ENCODE measurements at regions not wholly inside any gene's neighbourhood (a gene's known extent, or its start where the extent isn't known, plus 50 kb on each side); places are given as distances from the start of the nearest gene placed in this dataset.
"Not testable (repeated sequence)": the region's sequence is repeated elsewhere in the genome, so short reads cannot be mapped to it uniquely, and the experiment has no call there.

DNA sequence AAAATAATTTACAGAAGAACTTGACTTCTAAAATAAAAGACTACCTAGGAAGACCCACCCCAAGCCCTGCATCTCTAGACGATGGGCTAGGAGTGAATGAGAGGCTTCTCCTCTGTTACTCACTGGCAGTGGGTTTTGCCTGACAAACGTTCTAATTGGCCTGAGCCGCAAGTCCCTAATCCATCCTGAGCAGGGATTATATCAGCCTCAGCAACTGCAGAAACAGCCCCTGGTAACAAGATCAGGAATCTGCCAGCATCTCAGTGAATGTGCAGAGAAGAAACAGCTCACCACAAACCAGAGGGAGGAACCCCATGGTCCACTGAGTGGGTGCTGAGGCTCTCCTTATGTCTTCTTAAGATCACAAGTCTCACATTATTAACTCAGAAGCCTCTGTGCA is 240.6 kb downstream of the BRINP2 start:
- Histone ChIP-seq H3K9ac (ENCODE audit: insufficient read length) (no peak overlapping the region), H3K4me3 (no peak overlapping the region), H3K27ac (no peak overlapping the region), H3K36me3 (ENCODE audit: insufficient read depth, low read length) (no peaks in the 10 kb centered on the region), H3K9me3 (ENCODE audit: low read depth, low read length) (no peaks in the 10 kb centered on the region)
- no peak for DNase-seq (ENCODE audit: low read depth, low spot score)
- TF ChIP-seq POLR2AphosphoS5 (IDR thresholded peaks at IDR 0.05; ENCODE audit: borderline replicate concordance, low read depth, low read length): no peak

GRCh38 chr1:177410179-177410766 is 239.5 kb downstream of the BRINP2 start:
- no peaks in the 10 kb centered on the region for H3K9me3 ChIP-seq (ENCODE audit: low read depth, low read length)
- H3K4me3 ChIP-seq: no peak overlapping the region
- no peak for DNase-seq (ENCODE audit: low read depth, low spot score)
- H3K36me3 ChIP-seq (ENCODE audit: insufficient read depth, low read length): no peaks in the 10 kb centered on the region
- TF ChIP-seq EZH2 (IDR thresholded peaks at IDR 0.05) (no peak), FOXP2 (optimal IDR thresholded peaks at IDR 0.05; ENCODE audit: control extremely low read depth, extremely low read length, insufficient read depth) (no peak), POLR2AphosphoS5 (IDR thresholded peaks at IDR 0.05; ENCODE audit: borderline replicate concordance, low read depth, low read length) (no peak)
- H3K27ac ChIP-seq: no peak overlapping the region
- H3K9ac ChIP-seq (ENCODE audit: insufficient read length): no peak overlapping the region

- not testable (repeated sequence) for H3K36me3 ChIP-seq (ENCODE audit: insufficient read depth, low read length); H3K4me3 ChIP-seq; H3K9ac ChIP-seq (ENCODE audit: insufficient read length); DNase-seq (ENCODE audit: low read depth, low spot score); H3K9me3 ChIP-seq (ENCODE audit: low read depth, low read length); H3K27ac ChIP-seq
These were observed 235.6 kb downstream of the BRINP2 start for GRCh38 chr1:177406323-177406722.

GRCh38 chr1:177392336-177392735 is 221.6 kb downstream of the BRINP2 start:
- Histone ChIP-seq H3K9ac (ENCODE audit: insufficient read length) (no peak overlapping the region), H3K36me3 (ENCODE audit: insufficient read depth, low read length) (no peaks in the 10 kb centered on the region), H3K9me3 (ENCODE audit: low read depth, low read length) (no peaks in the 10 kb centered on the region), H3K27ac (no peak overlapping the region), H3K4me3 (no peak overlapping the region)
- no peak for TF ChIP-seq FOXP2 (optimal IDR thresholded peaks at IDR 0.05; ENCODE audit: control extremely low read depth, extremely low read length, insufficient read depth)
- TF ChIP-seq POLR2AphosphoS5 (IDR thresholded peaks at IDR 0.05; ENCODE audit: borderline replicate concordance, low read depth, low read length): no peak
- no peak for TF ChIP-seq EZH2 (IDR thresholded peaks at IDR 0.05)
- DNase-seq (ENCODE audit: low read depth, low spot score): no peak

DNA sequence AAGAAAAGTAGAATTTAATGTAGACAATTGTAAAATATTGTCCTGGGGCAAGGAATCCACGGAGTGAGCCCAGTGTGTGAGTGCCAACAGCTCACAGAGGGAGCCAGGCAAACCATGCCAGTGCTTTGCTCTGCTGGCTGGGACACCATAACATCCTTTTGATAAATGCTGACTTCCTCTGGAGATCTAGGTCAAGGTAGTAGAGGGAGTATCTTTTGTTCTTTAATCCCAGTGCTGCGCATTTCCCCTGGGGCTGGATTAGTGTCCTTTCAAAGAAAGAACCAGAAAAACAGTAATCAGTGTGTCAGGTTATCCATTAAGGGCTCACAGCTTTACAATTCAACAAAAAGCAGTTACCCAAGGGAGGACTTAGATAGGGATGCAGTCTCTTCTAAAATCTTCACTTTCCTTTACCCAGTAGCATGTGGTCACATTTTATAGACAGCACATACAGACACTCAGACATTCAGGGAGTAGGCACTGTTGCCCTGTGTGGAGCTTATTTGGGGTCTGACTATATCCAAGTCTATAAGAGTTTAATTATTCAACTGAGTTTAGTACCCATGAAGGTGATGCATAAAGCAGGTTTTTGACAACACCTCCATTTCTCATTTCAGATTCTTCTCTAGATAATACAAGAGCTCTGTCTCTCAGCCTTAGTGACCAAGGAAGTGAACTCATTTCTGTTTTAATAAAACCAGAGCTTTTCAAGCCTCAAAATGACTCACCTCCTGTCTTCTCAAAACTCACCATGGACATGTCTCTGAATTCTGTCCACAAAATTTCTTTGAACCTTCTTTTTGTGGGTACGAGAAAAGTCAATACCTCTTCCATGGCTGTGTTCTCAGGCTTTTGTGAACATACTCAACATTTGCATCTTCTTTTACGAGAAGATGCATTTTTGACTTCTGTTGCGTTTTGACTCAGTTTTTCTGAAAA is 215.3 kb downstream of the BRINP2 start:
- TF ChIP-seq EZH2 (IDR thresholded peaks at IDR 0.05) (no peak), POLR2AphosphoS5 (IDR thresholded peaks at IDR 0.05; ENCODE audit: borderline replicate concordance, low read depth, low read length) (no peak), FOXP2 (optimal IDR thresholded peaks at IDR 0.05; ENCODE audit: control extremely low read depth, extremely low read length, insufficient read depth) (no peak)
- no peak for DNase-seq (ENCODE audit: low read depth, low spot score)
- Histone ChIP-seq H3K9me3 (ENCODE audit: low read depth, low read length) (no peaks in the 10 kb centered on the region), H3K9ac (ENCODE audit: insufficient read length) (no peak overlapping the region), H3K36me3 (ENCODE audit: insufficient read depth, low read length) (no peaks in the 10 kb centered on the region), H3K27ac (no peak overlapping the region), H3K4me3 (no peak overlapping the region)

DNA sequence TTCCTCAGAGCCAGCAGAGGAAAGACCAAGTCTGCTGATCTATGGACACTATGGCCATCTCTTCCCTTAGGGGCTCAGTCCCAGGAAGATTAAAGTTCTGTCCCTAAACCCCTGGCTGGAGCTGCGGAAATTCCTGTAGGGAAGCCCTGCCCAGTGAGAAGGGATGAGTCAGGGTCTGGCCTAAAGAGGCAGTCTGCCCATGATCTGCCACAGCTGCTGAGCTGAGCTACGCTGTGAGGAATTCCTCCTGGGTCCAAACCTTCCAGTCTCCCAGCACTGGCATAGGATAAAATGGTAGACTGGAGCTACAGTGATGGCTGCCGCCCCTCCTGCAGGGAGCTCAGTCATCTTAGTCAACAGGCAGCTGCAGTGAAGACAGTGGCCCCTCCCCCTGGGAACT is 213.7 kb downstream of the BRINP2 start:
- Histone ChIP-seq H3K9ac (ENCODE audit: insufficient read length) (no peak overlapping the region), H3K4me3 (no peak overlapping the region), H3K36me3 (ENCODE audit: insufficient read depth, low read length) (no peaks in the 10 kb centered on the region), H3K9me3 (ENCODE audit: low read depth, low read length) (no peaks in the 10 kb centered on the region), H3K27ac (no peak overlapping the region)
- no peak for DNase-seq (ENCODE audit: low read depth, low spot score)
- TF ChIP-seq POLR2AphosphoS5 (IDR thresholded peaks at IDR 0.05; ENCODE audit: borderline replicate concordance, low read depth, low read length) (no peak), FOXP2 (optimal IDR thresholded peaks at IDR 0.05; ENCODE audit: control extremely low read depth, extremely low read length, insufficient read depth) (no peak), EZH2 (IDR thresholded peaks at IDR 0.05) (no peak)

- no peak overlapping the region for H3K9ac ChIP-seq (ENCODE audit: insufficient read length)
- H3K27ac ChIP-seq: no peak overlapping the region
- no peaks in the 10 kb centered on the region for H3K36me3 ChIP-seq (ENCODE audit: insufficient read depth, low read length)
- H3K9me3 ChIP-seq (ENCODE audit: low read depth, low read length): no peaks in the 10 kb centered on the region
- no peak for DNase-seq (ENCODE audit: low read depth, low spot score)
- TF ChIP-seq POLR2AphosphoS5 (IDR thresholded peaks at IDR 0.05; ENCODE audit: borderline replicate concordance, low read depth, low read length) (no peak), EZH2 (IDR thresholded peaks at IDR 0.05) (no peak), FOXP2 (optimal IDR thresholded peaks at IDR 0.05; ENCODE audit: control extremely low read depth, extremely low read length, insufficient read depth) (no peak)
- no peak overlapping the region for H3K4me3 ChIP-seq
These were observed 213.0 kb downstream of the BRINP2 start for GRCh38 chr1:177383715-177384114.

DNA sequence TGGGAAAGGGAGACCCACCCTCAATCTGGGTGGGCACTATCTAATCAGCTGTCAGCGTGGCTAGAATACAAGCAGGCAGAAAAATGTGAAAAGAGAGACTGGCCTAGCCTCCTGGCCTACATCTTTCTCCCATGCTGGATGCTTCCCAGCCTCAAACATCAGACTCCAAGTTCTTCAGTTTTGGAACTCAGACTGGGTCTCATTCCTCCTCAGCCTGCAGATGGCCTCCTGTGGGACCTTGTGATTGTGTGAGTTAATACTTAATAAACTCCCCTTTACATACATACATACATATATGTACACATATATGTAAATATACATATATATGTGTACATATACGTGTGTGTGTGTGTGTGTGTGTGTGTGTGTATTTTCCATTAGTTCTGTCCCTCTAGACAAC is 207.1 kb downstream of the BRINP2 start:
- H3K36me3 ChIP-seq (ENCODE audit: insufficient read depth, low read length): no peaks in the 10 kb centered on the region
- no peaks in the 10 kb centered on the region for H3K9me3 ChIP-seq (ENCODE audit: low read depth, low read length)
- TF ChIP-seq POLR2AphosphoS5 (IDR thresholded peaks at IDR 0.05; ENCODE audit: borderline replicate concordance, low read depth, low read length) (no peak), EZH2 (IDR thresholded peaks at IDR 0.05) (no peak), FOXP2 (optimal IDR thresholded peaks at IDR 0.05; ENCODE audit: control extremely low read depth, extremely low read length, insufficient read depth) (no peak)
- H3K9ac ChIP-seq (ENCODE audit: insufficient read length): no peak overlapping the region
- no peak for DNase-seq (ENCODE audit: low read depth, low spot score)
- no peak overlapping the region for H3K4me3 ChIP-seq
- H3K27ac ChIP-seq: no peak overlapping the region

- H3K9ac ChIP-seq (ENCODE audit: insufficient read length): no peak overlapping the region
- TF ChIP-seq FOXP2 (optimal IDR thresholded peaks at IDR 0.05; ENCODE audit: control extremely low read depth, extremely low read length, insufficient read depth): no peak
- TF ChIP-seq EZH2 (IDR thresholded peaks at IDR 0.05): no peak
- no peak for TF ChIP-seq POLR2AphosphoS5 (IDR thresholded peaks at IDR 0.05; ENCODE audit: borderline replicate concordance, low read depth, low read length)
- no peak overlapping the region for H3K27ac ChIP-seq
- DNase-seq (ENCODE audit: low read depth, low spot score): no peak
- no peaks in the 10 kb centered on the region for H3K9me3 ChIP-seq (ENCODE audit: low read depth, low read length)
- no peaks in the 10 kb centered on the region for H3K36me3 ChIP-seq (ENCODE audit: insufficient read depth, low read length)
- no peak overlapping the region for H3K4me3 ChIP-seq
These were observed 197.5 kb downstream of the BRINP2 start for GRCh38 chr1:177368255-177368654.

Data from SK-N-MC (cell line).